IPS DF 4.7 (cell line): ENCODE measurements at regions not wholly inside any gene's neighbourhood (a gene's known extent, or its start where the extent isn't known, plus 50 kb on each side); places are given as distances from the start of the nearest gene placed in this dataset.
"Not testable (repeated sequence)": the region's sequence is repeated elsewhere in the genome, so short reads cannot be mapped to it uniquely, and the experiment has no call there.

ENCODE experiments used
- DNase-seq: peaks from one replicate; pipeline ENCODE4 v3.0.0-alpha.2; 2013; ENCODE audit warnings: low spot score; ENCODE audit errors: extremely low read depth

GRCh38 chr1:86633306-86633838, 71.0 kb upstream of the SH3GLB1 start:
- not testable (repeated sequence) for DNase-seq

- no peak for DNase-seq
Observed at GRCh38 chr1:86633921-86634320, 70.5 kb upstream of the SH3GLB1 start.

- no peak for DNase-seq
Observed at GRCh38 chr1:86636898-86637297, 67.5 kb upstream of the SH3GLB1 start.

- no peak for DNase-seq
Observed at GRCh38 chr1:86640161-86640670, 64.2 kb upstream of the SH3GLB1 start.

- no peak for DNase-seq
Observed at GRCh38 chr1:86641318-86641717, 63.1 kb upstream of the SH3GLB1 start.

- DNase-seq, result not testable (repeated sequence)
Observed at GRCh38 chr1:86644655-86645054, 59.7 kb upstream of the SH3GLB1 start.

- no peak for DNase-seq
Observed at GRCh38 chr1:86645851-86646250, 58.5 kb upstream of the SH3GLB1 start.

GRCh38 chr1:86646256-86646655, 58.1 kb upstream of the SH3GLB1 start:
- no peak for DNase-seq

GRCh38 chr1:86648255-86648654, 56.1 kb upstream of the SH3GLB1 start:
- no peak for DNase-seq

GRCh38 chr1:86649618-86650017, 54.8 kb upstream of the SH3GLB1 start:
- DNase-seq, result no peak

GRCh38 chr1:86650065-86650464, 54.3 kb upstream of the SH3GLB1 start:
- DNase-seq, result peak; percentile 7
